HEK293 (cell line): ENCODE measurements at regions not wholly inside any gene's neighbourhood (a gene's known extent, or its start where the extent isn't known, plus 50 kb on each side); places are given as distances from the start of the nearest gene placed in this dataset.

Source experiments
- CTCF ChIA-PET: fragments of 350-600 bp; formaldehyde crosslinking; extraction: SDS; loops from one replicate; lab custom pipeline; 2021; ENCODE audit warnings: antibody characterized with exemption; lab: Yijun Ruan, JAX
- POLR2A ChIA-PET: fragments of 300-600 bp; formaldehyde crosslinking; extraction: SDS; loops from one replicate; lab custom pipeline; 2020; ENCODE audit warnings: antibody characterized with exemption, inconsistent platforms; lab: Yijun Ruan, JAX
- H3K27ac ChIP-seq: fragments of 200-500 bp; sonication (Bioruptor generic); 2 replicates; pipeline ENCODE4 v1.5.1; 2014; ENCODE audit warnings: low read depth, low read length, control low read depth, inconsistent platforms; ENCODE audit errors: extremely low read depth
- H3K36me3 ChIP-seq, 2 experiments: fragments of 200-500 bp in 1 of 2; sonication (Bioruptor generic) in 1 of 2; 1 replicate in 1 of 2; 2 replicates in 1 of 2; pipeline ENCODE4 v1.5.1; 2014 to 2017; ENCODE audit warnings: inconsistent platforms in 2 of 2, low read length in 2 of 2; ENCODE audit not compliant: control insufficient read depth in 2 of 2, insufficient read depth in 1 of 2
- H3K4me1 ChIP-seq: fragments of 200-500 bp; sonication (Bioruptor generic); 2 replicates; pipeline ENCODE4 v1.5.1; 2014; ENCODE audit warnings: mild to moderate bottlenecking, low read length, inconsistent platforms; ENCODE audit not compliant: control insufficient read depth, insufficient read depth
- H3K4me3 ChIP-seq: 2 replicates; pipeline ENCODE4 v1.5.1; 2011; ENCODE audit warnings: low read depth, mild to moderate bottlenecking, control low read depth, low read length, moderate library complexity
- H3K9me3 ChIP-seq: fragments of 200-500 bp; sonication (Bioruptor generic); 2 replicates; pipeline ENCODE4 v1.5.1; 2014; ENCODE audit warnings: low read depth, low read length, inconsistent platforms; ENCODE audit not compliant: control insufficient read depth, insufficient read depth
- EGR2 ChIP-seq: fragments of 450-650 bp; formaldehyde crosslinking; IDR thresholded peaks from 2 replicates; pipeline ENCODE4 v1.5.1; 2016; ENCODE audit warnings: low read depth, missing biosample characterization, missing genetic modification characterization
- GLIS2 ChIP-seq: fragments of 450-650 bp; formaldehyde crosslinking; IDR thresholded peaks from 2 replicates; pipeline ENCODE4 v1.5.1; 2016; ENCODE audit warnings: missing biosample characterization, missing genetic modification characterization
- HOXC10 ChIP-seq: sonication (generic); formaldehyde crosslinking; IDR thresholded peaks from 2 replicates; pipeline ENCODE4 v1.8.1; 2023; ENCODE audit warnings: mild to moderate bottlenecking, missing genetic modification reagents
- IKZF3 ChIP-seq: fragments of 450-650 bp; IDR thresholded peaks from 2 replicates; pipeline ENCODE4 v1.5.0; 2018; ENCODE audit warnings: missing biosample characterization, mild to moderate bottlenecking, missing genetic modification characterization, moderate library complexity
- MYNN ChIP-seq: fragments of 450-650 bp; formaldehyde crosslinking; IDR thresholded peaks from 2 replicates; pipeline ENCODE4 v1.5.1; 2016; ENCODE audit warnings: missing biosample characterization, missing genetic modification characterization, borderline replicate concordance
- RBAK ChIP-seq: fragments of 450-650 bp; formaldehyde crosslinking; IDR thresholded peaks from 2 replicates; pipeline ENCODE4 v1.5.1; 2016; ENCODE audit warnings: missing biosample characterization, missing genetic modification characterization
- SP3 ChIP-seq: fragments of 450-650 bp; formaldehyde crosslinking; IDR thresholded peaks from 2 replicates; pipeline ENCODE4 v1.5.1; 2016; ENCODE audit warnings: missing biosample characterization, missing genetic modification characterization
- ZNF10 ChIP-seq: fragments of 450-650 bp; formaldehyde crosslinking; IDR thresholded peaks from 2 replicates; pipeline ENCODE4 v1.5.1; 2017; ENCODE audit warnings: missing biosample characterization, missing genetic modification characterization
- ZNF114 ChIP-seq: fragments of 450-650 bp; formaldehyde crosslinking; IDR thresholded peaks from 2 replicates; pipeline ENCODE4 v1.5.0; 2017; ENCODE audit warnings: missing biosample characterization, missing genetic modification characterization
- ZNF211 ChIP-seq: fragments of 450-650 bp; formaldehyde crosslinking; IDR thresholded peaks from 2 replicates; pipeline ENCODE4 v1.5.1; 2016; ENCODE audit warnings: low read depth, missing biosample characterization, missing genetic modification characterization
- ZNF404 ChIP-seq: fragments of 450-650 bp; formaldehyde crosslinking; IDR thresholded peaks from 2 replicates; pipeline ENCODE4 v1.5.1; 2017; ENCODE audit warnings: missing biosample characterization, missing genetic modification characterization
- ZNF549 ChIP-seq: fragments of 450-650 bp; IDR thresholded peaks from 2 replicates; pipeline ENCODE4 v1.5.1; 2018; ENCODE audit warnings: missing biosample characterization, missing genetic modification characterization, mild to moderate bottlenecking, inconsistent platforms, moderate library complexity
- ZNF629 ChIP-seq: fragments of 450-650 bp; formaldehyde crosslinking; IDR thresholded peaks from 2 replicates; pipeline ENCODE4 v1.5.1; 2017; ENCODE audit warnings: missing biosample characterization, missing genetic modification characterization
- TF ChIP-seq, protein P1 (sequence below): fragments of 450-650 bp; formaldehyde crosslinking; IDR thresholded peaks from 2 replicates; pipeline ENCODE4; 2016; ENCODE audit warnings: missing biosample characterization, missing genetic modification characterization
- TF ChIP-seq, protein P2 (sequence below): fragments of 450-650 bp; formaldehyde crosslinking; IDR thresholded peaks from 2 replicates; pipeline ENCODE4 v1.5.1; 2016; ENCODE audit warnings: missing biosample characterization, missing genetic modification characterization
- TF ChIP-seq, protein P3 (sequence below): fragments of 450-650 bp; formaldehyde crosslinking; IDR thresholded peaks from 2 replicates; pipeline ENCODE4 v1.5.1; 2016; ENCODE audit warnings: missing biosample characterization, missing genetic modification characterization
- TF ChIP-seq, protein P4 (sequence below): fragments of 450-650 bp; formaldehyde crosslinking; IDR thresholded peaks from 2 replicates; pipeline ENCODE4 v1.5.1; 2017; ENCODE audit warnings: missing biosample characterization, mild to moderate bottlenecking, missing genetic modification characterization, moderate library complexity
- TF ChIP-seq, protein P5 (sequence below): fragments of 450-650 bp; formaldehyde crosslinking; IDR thresholded peaks from 2 replicates; pipeline ENCODE4 v1.5.1; 2016; ENCODE audit warnings: missing biosample characterization, missing genetic modification characterization

DNA sequence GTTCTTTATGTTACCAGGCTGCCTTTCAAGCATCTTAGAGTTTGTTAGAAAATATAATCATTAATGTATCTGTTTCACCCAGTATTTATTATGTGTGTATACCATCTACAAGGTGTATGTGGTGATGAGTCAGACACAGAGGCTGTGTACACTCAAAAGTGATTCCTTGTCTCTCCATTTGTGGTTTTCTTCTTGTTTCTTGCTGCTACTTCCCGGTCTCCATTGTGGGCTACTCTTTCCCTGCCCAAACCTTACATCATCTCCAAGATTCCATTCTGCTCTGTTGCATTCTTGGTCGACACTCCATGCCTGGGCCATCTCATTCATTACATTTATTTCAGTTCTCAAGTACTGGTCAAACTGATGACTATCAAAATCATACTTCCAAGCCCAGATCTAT is 182.2 kb upstream of the STXBP5 start:
- Histone ChIP-seq H3K9me3 (no peaks in the 10 kb centered on the region), H3K36me3 (no peaks in the 10 kb centered on the region), H3K4me1 (no peaks in the 10 kb centered on the region), H3K4me3 (no peak overlapping the region), H3K27ac (no peak overlapping the region)
- ChIA-PET CTCF (no interaction called here), POLR2A (no interaction called here)
- no peak for TF ChIP-seq RBAK (tag by site-specific recombination)
- TF ChIP-seq, protein P1, sequence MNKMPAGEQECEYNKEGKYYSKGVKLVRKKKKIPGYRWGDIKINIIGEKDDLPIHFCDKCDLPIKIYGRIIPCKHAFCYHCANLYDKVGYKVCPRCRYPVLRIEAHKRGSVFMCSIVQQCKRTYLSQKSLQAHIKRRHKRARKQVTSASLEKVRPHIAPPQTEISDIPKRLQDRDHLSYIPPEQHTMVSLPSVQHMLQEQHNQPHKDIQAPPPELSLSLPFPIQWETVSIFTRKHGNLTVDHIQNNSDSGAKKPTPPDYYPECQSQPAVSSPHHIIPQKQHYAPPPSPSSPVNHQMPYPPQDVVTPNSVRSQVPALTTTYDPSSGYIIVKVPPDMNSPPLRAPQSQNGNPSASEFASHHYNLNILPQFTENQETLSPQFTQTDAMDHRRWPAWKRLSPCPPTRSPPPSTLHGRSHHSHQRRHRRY (tag by site-specific recombination): no peak
- no peak for TF ChIP-seq ZNF10 (tag by site-specific recombination)
- TF ChIP-seq ZNF211: no peak
- no peak for TF ChIP-seq ZNF114 (tag by site-specific recombination)
- TF ChIP-seq ZNF549 (tag by site-specific recombination): no peak
- TF ChIP-seq, protein P2, sequence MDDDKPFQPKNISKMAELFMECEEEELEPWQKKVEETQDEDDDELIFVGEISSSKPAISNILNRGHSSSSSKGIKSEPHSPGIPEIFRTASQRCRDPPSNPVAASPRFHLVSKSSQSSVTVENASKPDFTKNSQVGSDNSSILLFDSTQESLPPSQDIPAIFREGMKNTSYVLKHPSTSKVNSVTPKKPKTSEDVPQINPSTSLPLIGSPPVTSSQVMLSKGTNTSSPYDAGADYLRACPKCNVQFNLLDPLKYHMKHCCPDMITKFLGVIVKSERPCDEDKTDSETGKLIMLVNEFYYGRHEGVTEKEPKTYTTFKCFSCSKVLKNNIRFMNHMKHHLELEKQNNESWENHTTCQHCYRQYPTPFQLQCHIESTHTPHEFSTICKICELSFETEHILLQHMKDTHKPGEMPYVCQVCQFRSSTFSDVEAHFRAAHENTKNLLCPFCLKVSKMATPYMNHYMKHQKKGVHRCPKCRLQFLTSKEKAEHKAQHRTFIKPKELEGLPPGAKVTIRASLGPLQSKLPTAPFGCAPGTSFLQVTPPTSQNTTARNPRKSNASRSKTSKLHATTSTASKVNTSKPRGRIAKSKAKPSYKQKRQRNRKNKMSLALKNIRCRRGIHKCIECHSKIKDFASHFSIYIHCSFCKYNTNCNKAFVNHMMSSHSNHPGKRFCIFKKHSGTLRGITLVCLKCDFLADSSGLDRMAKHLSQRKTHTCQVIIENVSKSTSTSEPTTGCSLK (tag by site-specific recombination): no peak
- TF ChIP-seq MYNN: no peak
- TF ChIP-seq HOXC10: no peak
- no peak for TF ChIP-seq ZNF404 (tag by site-specific recombination)
- no peak for TF ChIP-seq EGR2 (tag by site-specific recombination)

DNA sequence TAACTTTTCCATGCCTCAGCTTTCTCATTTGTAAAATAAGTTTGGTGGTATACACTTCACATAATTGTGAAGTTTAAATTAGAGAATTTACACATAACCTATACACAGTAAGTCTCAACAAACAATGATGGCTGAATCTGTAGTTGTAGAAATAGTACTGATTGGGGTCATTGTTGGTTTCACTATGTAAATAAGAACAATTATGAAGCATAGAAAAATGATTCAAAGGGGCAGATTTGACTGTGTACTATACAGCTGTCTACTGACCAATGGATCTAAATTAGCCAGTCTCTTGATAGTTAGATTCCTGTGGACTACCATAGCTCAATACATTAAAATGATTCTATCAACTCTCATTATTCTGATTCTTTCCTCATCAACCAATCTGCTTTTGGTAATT is 181.1 kb upstream of the STXBP5 start:
- H3K9me3 ChIP-seq: no peaks in the 10 kb centered on the region
- no peaks in the 10 kb centered on the region for H3K36me3 ChIP-seq
- ChIA-PET CTCF (interaction anchor here (0.6 to 1.0 kb wide), 2 partner anchors 15 to 16 kb away, joined by 3 read pairs; no protein-coding TSS in a partner anchor), POLR2A (no interaction called here)
- no peaks in the 10 kb centered on the region for H3K4me1 ChIP-seq
- H3K4me3 ChIP-seq: no peak overlapping the region
- TF ChIP-seq GLIS2 (tag by site-specific recombination) (no peak), ZNF629 (tag by site-specific recombination) (no peak), IKZF3 (tag by site-specific recombination) (no peak), SP3 (tag by site-specific recombination) (no peak)
- TF ChIP-seq, protein P3, sequence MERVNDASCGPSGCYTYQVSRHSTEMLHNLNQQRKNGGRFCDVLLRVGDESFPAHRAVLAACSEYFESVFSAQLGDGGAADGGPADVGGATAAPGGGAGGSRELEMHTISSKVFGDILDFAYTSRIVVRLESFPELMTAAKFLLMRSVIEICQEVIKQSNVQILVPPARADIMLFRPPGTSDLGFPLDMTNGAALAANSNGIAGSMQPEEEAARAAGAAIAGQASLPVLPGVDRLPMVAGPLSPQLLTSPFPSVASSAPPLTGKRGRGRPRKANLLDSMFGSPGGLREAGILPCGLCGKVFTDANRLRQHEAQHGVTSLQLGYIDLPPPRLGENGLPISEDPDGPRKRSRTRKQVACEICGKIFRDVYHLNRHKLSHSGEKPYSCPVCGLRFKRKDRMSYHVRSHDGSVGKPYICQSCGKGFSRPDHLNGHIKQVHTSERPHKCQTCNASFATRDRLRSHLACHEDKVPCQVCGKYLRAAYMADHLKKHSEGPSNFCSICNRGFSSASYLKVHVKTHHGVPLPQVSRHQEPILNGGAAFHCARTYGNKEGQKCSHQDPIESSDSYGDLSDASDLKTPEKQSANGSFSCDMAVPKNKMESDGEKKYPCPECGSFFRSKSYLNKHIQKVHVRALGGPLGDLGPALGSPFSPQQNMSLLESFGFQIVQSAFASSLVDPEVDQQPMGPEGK (tag by site-specific recombination): no peak
- TF ChIP-seq, protein P4, sequence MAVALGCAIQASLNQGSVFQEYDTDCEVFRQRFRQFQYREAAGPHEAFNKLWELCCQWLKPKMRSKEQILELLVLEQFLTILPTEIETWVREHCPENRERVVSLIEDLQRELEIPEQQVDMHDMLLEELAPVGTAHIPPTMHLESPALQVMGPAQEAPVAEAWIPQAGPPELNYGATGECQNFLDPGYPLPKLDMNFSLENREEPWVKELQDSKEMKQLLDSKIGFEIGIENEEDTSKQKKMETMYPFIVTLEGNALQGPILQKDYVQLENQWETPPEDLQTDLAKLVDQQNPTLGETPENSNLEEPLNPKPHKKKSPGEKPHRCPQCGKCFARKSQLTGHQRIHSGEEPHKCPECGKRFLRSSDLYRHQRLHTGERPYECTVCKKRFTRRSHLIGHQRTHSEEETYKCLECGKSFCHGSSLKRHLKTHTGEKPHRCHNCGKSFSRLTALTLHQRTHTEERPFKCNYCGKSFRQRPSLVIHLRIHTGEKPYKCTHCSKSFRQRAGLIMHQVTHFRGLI: no peak
- TF ChIP-seq, protein P5, sequence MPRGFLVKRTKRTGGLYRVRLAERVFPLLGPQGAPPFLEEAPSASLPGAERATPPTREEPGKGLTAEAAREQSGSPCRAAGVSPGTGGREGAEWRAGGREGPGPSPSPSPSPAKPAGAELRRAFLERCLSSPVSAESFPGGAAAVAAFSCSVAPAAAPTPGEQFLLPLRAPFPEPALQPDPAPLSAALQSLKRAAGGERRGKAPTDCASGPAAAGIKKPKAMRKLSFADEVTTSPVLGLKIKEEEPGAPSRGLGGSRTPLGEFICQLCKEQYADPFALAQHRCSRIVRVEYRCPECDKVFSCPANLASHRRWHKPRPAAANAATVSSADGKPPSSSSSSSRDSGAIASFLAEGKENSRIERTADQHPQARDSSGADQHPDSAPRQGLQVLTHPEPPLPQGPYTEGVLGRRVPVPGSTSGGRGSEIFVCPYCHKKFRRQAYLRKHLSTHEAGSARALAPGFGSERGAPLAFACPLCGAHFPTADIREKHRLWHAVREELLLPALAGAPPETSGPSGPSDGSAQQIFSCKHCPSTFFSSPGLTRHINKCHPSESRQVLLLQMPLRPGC (tag by site-specific recombination): no peak
- H3K27ac ChIP-seq: no peak overlapping the region
